HCT116 (cell line): ENCODE measurements at regions not wholly inside any gene's neighbourhood (a gene's known extent, or its start where the extent isn't known, plus 50 kb on each side); places are given as distances from the start of the nearest gene placed in this dataset.

Source experiments
- ATAC-seq: fragments of 200-7000 bp; cut with Tn5 transposase; 2 replicates; pipeline ENCODE4 v1.9.1; 2020; ENCODE audit warnings: mild to moderate bottlenecking, moderate library complexity
- BruUV-seq: library from RNA; stranded (reverse); fragments of 400-500 nt; replicated peaks from 2 replicates; lab custom pipeline; 2021; lab: Mats Ljungman, UMichigan
- CTCF ChIA-PET: fragments of 300-600 bp; sonication (Branson Sonifier 250); formaldehyde crosslinking; loops from one replicate; lab custom pipeline; 2021; ENCODE audit warnings: antibody characterized with exemption; lab: Charles Lee
- POLR2A ChIA-PET: fragments of 300-600, 350-600 bp; sonication (Branson Sonifier 250); formaldehyde crosslinking; loops from one replicate; lab custom pipeline; 2021; ENCODE audit warnings: antibody characterized with exemption; lab: Charles Lee
- RAD21 ChIA-PET, 2 experiments: fragments of 300-600 bp; sonication (Branson Sonifier 250); formaldehyde crosslinking; loops; one replicate each; lab custom pipeline; 2023; ENCODE audit warnings: low total read pairs in 2 of 2; ENCODE audit not compliant: uncharacterized antibody in 2 of 2, unreplicated experiment in 2 of 2, low non-redundant PET in 1 of 2; lab: Charles Lee
- DNase-seq: peaks from one replicate; pipeline ENCODE4 v3.0.0-alpha.2; 2010; ENCODE audit warnings: low read depth, low spot score
- H2AFZ ChIP-seq: fragments of 200-600 bp; shearing (Covaris generic), sonication (generic); 2 replicates; pipeline ENCODE4 v1.6.1; 2017; ENCODE audit warnings: low read depth, mixed run types, mixed read lengths, antibody characterized with exemption, low read length; ENCODE audit not compliant: poor library complexity, severe bottlenecking
- H3K27ac ChIP-seq: 2 replicates; pipeline ENCODE4 v1.5.1; 2012; ENCODE audit warnings: low read depth, low read length
- H3K27me3 ChIP-seq: fragments of 200-600 bp; sonication (generic); 2 replicates; pipeline ENCODE4 v1.6.1; 2016; ENCODE audit warnings: mixed run types, low read length, mixed read lengths; ENCODE audit not compliant: insufficient read depth
- H3K36me3 ChIP-seq, 2 experiments: fragments of 200-500 bp in 1 of 2; fragments of 200-600 bp in 1 of 2; sonication (Bioruptor generic) in 1 of 2; sonication (generic) in 1 of 2; 2 replicates each; pipeline versions ENCODE4 v1.5.1 to v1.6.1; 2014 to 2016; ENCODE audit warnings: low read length in 2 of 2, inconsistent platforms in 1 of 2, mixed read lengths in 1 of 2, mixed run types in 1 of 2; ENCODE audit not compliant: insufficient read depth in 2 of 2, control insufficient read depth in 1 of 2
- H3K4me1 ChIP-seq, 2 experiments: fragments of 200-600 bp in 1 of 2; sonication (generic) in 1 of 2; 2 replicates each; pipeline versions ENCODE4 v1.5.1 to v1.6.1; 2012 to 2017; ENCODE audit warnings: low read length in 2 of 2, inconsistent platforms in 1 of 2, mild to moderate bottlenecking in 1 of 2, mixed read lengths in 1 of 2, mixed run types in 1 of 2, moderate library complexity in 1 of 2; ENCODE audit not compliant: insufficient read depth in 2 of 2, control insufficient read depth in 1 of 2
- H3K4me2 ChIP-seq: fragments of 200-600 bp; sonication (generic); 2 replicates; pipeline ENCODE4 v1.6.1; 2017; ENCODE audit warnings: mixed run types, low read length, mixed read lengths
- H3K4me3 ChIP-seq, 2 experiments: fragments of 200-600 bp in 1 of 2; sonication (generic) in 1 of 2; replicated peaks in 1 of 2; 2 replicates each; pipeline ENCODE4 v1.5.1; 2011 to 2016; ENCODE audit warnings: low read length in 2 of 2, control low read depth in 1 of 2, low read depth in 1 of 2, mild to moderate bottlenecking in 1 of 2, mixed read lengths in 1 of 2, mixed run types in 1 of 2
- H3K79me2 ChIP-seq: fragments of 200-600 bp; sonication (generic); 2 replicates; pipeline ENCODE4 v1.6.1; 2017; ENCODE audit warnings: mild to moderate bottlenecking, mixed run types, low read length, moderate library complexity, mixed read lengths; ENCODE audit not compliant: insufficient read depth
- H3K9ac ChIP-seq: fragments of 200-600 bp; sonication (generic); 2 replicates; pipeline ENCODE4 v1.6.1; 2016; ENCODE audit warnings: low read length, mixed read lengths
- H3K9me2 ChIP-seq: fragments of 200-600 bp; sonication (generic), shearing (Covaris generic); 2 replicates; pipeline ENCODE4 v1.6.1; 2017; ENCODE audit warnings: mixed run types, mild to moderate bottlenecking, moderate library complexity; ENCODE audit not compliant: insufficient read depth
- H3K9me3 ChIP-seq, 2 experiments: fragments of 200-500 bp in 1 of 2; fragments of 200-600 bp in 1 of 2; sonication (Bioruptor generic) in 1 of 2; sonication (generic) in 1 of 2; 2 replicates each; pipeline ENCODE4 v1.6.1; 2014 to 2017; ENCODE audit warnings: low read length in 2 of 2, mixed read lengths in 2 of 2, inconsistent platforms in 1 of 2, low read depth in 1 of 2, mild to moderate bottlenecking in 1 of 2, mixed run types in 1 of 2, moderate library complexity in 1 of 2; ENCODE audit not compliant: control insufficient read depth in 1 of 2, insufficient read depth in 1 of 2
- H4K20me1 ChIP-seq: fragments of 200-600 bp; sonication (generic), shearing (Covaris generic); 2 replicates; pipeline ENCODE4 v1.6.1; 2017; ENCODE audit warnings: mixed run types, mild to moderate bottlenecking, moderate library complexity; ENCODE audit not compliant: insufficient read depth
- ATF3 ChIP-seq: IDR thresholded peaks from 2 replicates; pipeline ENCODE4 v1.6.1; 2012
- CBX3 ChIP-seq: IDR thresholded peaks from 2 replicates; pipeline ENCODE4 v1.6.1; 2012; ENCODE audit warnings: low read depth
- CEBPB ChIP-seq: IDR thresholded peaks from 2 replicates; pipeline ENCODE4 v1.6.1; 2012; ENCODE audit warnings: low read depth
- CTCF ChIP-seq, 3 experiments: fragments of 200-600 bp in 1 of 3; sonication (generic) in 1 of 3; IDR thresholded peaks in 2 of 3; conservative IDR thresholded peaks in 1 of 3; 2 replicates each; pipeline ENCODE4 v1.5.1; 2012 to 2017; ENCODE audit warnings: low read depth in 2 of 3, low read length in 2 of 3, antibody characterized with exemption in 1 of 3, borderline replicate concordance in 1 of 3, control low read depth in 1 of 3, mild to moderate bottlenecking in 1 of 3, mixed read lengths in 1 of 3, mixed run types in 1 of 3, moderate library complexity in 1 of 3; ENCODE audit not compliant: insufficient read depth in 1 of 3
- ELF1 ChIP-seq: IDR thresholded peaks from 2 replicates; pipeline ENCODE4 v1.6.1; 2012; ENCODE audit warnings: low read depth, borderline replicate concordance
- EZH2 ChIP-seq: fragments of 200-600 bp; sonication (generic); IDR thresholded peaks from 2 replicates; pipeline ENCODE4 v1.6.1; 2017; ENCODE audit warnings: antibody characterized with exemption, mixed run types
- EZH2phosphoT487 ChIP-seq: fragments of 200-600 bp; IDR thresholded peaks from 2 replicates; pipeline ENCODE4 v1.6.1; 2018; ENCODE audit warnings: antibody characterized with exemption, borderline replicate concordance
- FOSL1 ChIP-seq: IDR thresholded peaks from 2 replicates; pipeline ENCODE4 v1.6.1; 2012; ENCODE audit warnings: low read depth
- MAX ChIP-seq: IDR thresholded peaks from 2 replicates; pipeline ENCODE4 v1.6.1; 2012
- POLR2A ChIP-seq: IDR thresholded peaks from 2 replicates; pipeline ENCODE4 v1.7.0; 2011; ENCODE audit warnings: borderline replicate concordance; ENCODE audit not compliant: insufficient read depth, insufficient read length; ENCODE audit errors: extremely low read depth
- POLR2AphosphoS5 ChIP-seq: IDR thresholded peaks from 2 replicates; pipeline ENCODE4 v1.6.1; 2011; ENCODE audit warnings: mild to moderate bottlenecking, low read depth, low read length, moderate library complexity
- REST ChIP-seq: IDR thresholded peaks from 2 replicates; pipeline ENCODE4 v1.6.1; 2012; ENCODE audit warnings: low read depth
- ZFX ChIP-seq: fragments of 450-650 bp; IDR thresholded peaks from 2 replicates; pipeline ENCODE4 v1.6.1; 2017
- intact Hi-C: fragments of 100-400 bp; cut with micrococcal nuclease; formaldehyde crosslinking; loops from 2 replicates; pipeline ENCODE4 v1.10.0; 2022

- RAD21 ChIA-PET: no interaction called here
- no peak overlapping the region for H3K4me3 ChIP-seq
- ATAC-seq (no peak), DNase-seq (no peak)
- H3K36me3 ChIP-seq: no peaks in the 10 kb centered on the region
- no peak overlapping the region for H3K4me2 ChIP-seq
- no peak overlapping the region for H2AFZ ChIP-seq
- no peaks in the 10 kb centered on the region for H3K9me3 ChIP-seq
- H3K4me1 ChIP-seq: no peaks in the 10 kb centered on the region
- no peaks in the 10 kb centered on the region for H3K9me2 ChIP-seq
- no peak for TF ChIP-seq CEBPB
- CTCF ChIA-PET: no interaction called here
- no peak overlapping the region for H3K9ac ChIP-seq
- H3K27me3 ChIP-seq: 0 out of 2 replicates have a peak, but pooled peaks cover 6% of the 10 kb centered on the region
- H3K79me2 ChIP-seq: no peaks in the 10 kb centered on the region
- intact Hi-C loops: no loop called here
- no TSS peak for BruUV-seq
- no peak overlapping the region for H3K27ac ChIP-seq
- POLR2A ChIA-PET: no interaction called here
- no peaks in the 10 kb centered on the region for H4K20me1 ChIP-seq
These were observed 98.4 kb upstream of the TARDBP start for GRCh38 chr1:10914056-10914455.

GRCh38 chr1:10915594-10915993 lies 96.9 kb upstream of the TARDBP start:
- RAD21 ChIA-PET: no interaction called here
- Histone ChIP-seq H3K9me3 (no peaks in the 10 kb centered on the region), H3K36me3 (no peaks in the 10 kb centered on the region), H3K27ac (no peak overlapping the region), H2AFZ (no peak overlapping the region), H3K4me3 (no peak overlapping the region), H3K9ac (no peak overlapping the region), H3K4me1 (no peaks in the 10 kb centered on the region), H3K9me2 (no peaks in the 10 kb centered on the region), H3K4me2 (no peak overlapping the region), H4K20me1 (no peaks in the 10 kb centered on the region), H3K79me2 (no peaks in the 10 kb centered on the region), H3K27me3 (0 out of 2 replicates have a peak, but pooled peaks cover 6% of the 10 kb centered on the region)
- DNase-seq: no peak
- POLR2A ChIA-PET: no interaction called here
- no TSS peak for BruUV-seq
- intact Hi-C loops: no loop called here
- CTCF ChIA-PET: no interaction called here
- ATAC-seq: peak; percentile 59; the same call in 1 of the 2 replicates
- TF ChIP-seq ATF3 (no peak), ZFX (no peak), POLR2AphosphoS5 (no peak), REST (no peak), FOSL1 (no peak), POLR2A (no peak), EZH2 (no peak), CTCF (IDR thresholded peaks at IDR 0.05 in 2 of 3, conservative IDR thresholded peaks at IDR 0.05 in 1 of 3; ENCODE audit: borderline replicate concordance in 1 of 3, insufficient read depth in 1 of 3, low read depth in 2 of 3, low read length in 2 of 3) (no peak), EZH2phosphoT487 (no peak), CBX3 (no peak), ELF1 (no peak), MAX (no peak)
